ENCODE measurements at regions not wholly inside any gene's neighbourhood (a gene's known extent, or its start where the extent isn't known, plus 50 kb on each side); places are given as distances from the start of the nearest gene placed in this dataset.
"Not testable (repeated sequence)": the region's sequence is repeated elsewhere in the genome, so short reads cannot be mapped to it uniquely, and the experiment has no call there.

GRCh38 chr16:29297144-29297808 is 109.2 kb downstream of the NPIPB11 start:
- H3K9ac ChIP-seq (ENCODE audit: low read depth in 2 of 2, low read length in 2 of 2); H3K27me3 ChIP-seq; H3K27ac ChIP-seq; H3K36me3 ChIP-seq; DNase-seq; intact Hi-C loops (cut with DNase I); H3K4me1 ChIP-seq; H3K4me3 ChIP-seq; H3K9me3 ChIP-seq: not testable (repeated sequence)

GRCh38 chr16:29296176-29296575 is 110.3 kb downstream of the NPIPB11 start:
- intact Hi-C loops (cut with DNase I); H3K27ac ChIP-seq; H3K9me3 ChIP-seq; DNase-seq; H3K4me1 ChIP-seq; H3K27me3 ChIP-seq; H3K9ac ChIP-seq (ENCODE audit: low read depth in 2 of 2, low read length in 2 of 2); H3K36me3 ChIP-seq; H3K4me3 ChIP-seq: not testable (repeated sequence)

- DNase-seq, H3K27me3 ChIP-seq, H3K36me3 ChIP-seq: not testable (repeated sequence)
These were observed 111.3 kb downstream of the NPIPB11 start for GRCh38 chr16:29294951-29295795.

GRCh38 chr16:29294400-29294933 is 112.0 kb downstream of the NPIPB11 start:
- H3K36me3 ChIP-seq; DNase-seq; intact Hi-C loops (cut with DNase I); H3K4me1 ChIP-seq; H3K4me3 ChIP-seq; H3K27me3 ChIP-seq; H3K9me3 ChIP-seq; H3K27ac ChIP-seq; H3K9ac ChIP-seq (ENCODE audit: low read depth in 2 of 2, low read length in 2 of 2): not testable (repeated sequence)

More at GRCh38 chr16:29294951-29295795, 111.3 kb downstream of the NPIPB11 start:
- H3K4me3 ChIP-seq; H3K27ac ChIP-seq; H3K9ac ChIP-seq (ENCODE audit: low read depth in 2 of 2, low read length in 2 of 2); intact Hi-C loops (cut with DNase I); H3K9me3 ChIP-seq; H3K4me1 ChIP-seq: not testable (repeated sequence)

GRCh38 chr16:29293545-29293944 is 113.0 kb downstream of the NPIPB11 start:
- H3K4me3 ChIP-seq; H3K27me3 ChIP-seq; H3K36me3 ChIP-seq; H3K4me1 ChIP-seq; H3K9me3 ChIP-seq; intact Hi-C loops (cut with DNase I); DNase-seq; H3K9ac ChIP-seq (ENCODE audit: low read depth in 2 of 2, low read length in 2 of 2); H3K27ac ChIP-seq: not testable (repeated sequence)

GRCh38 chr16:29292952-29293471 is 113.5 kb downstream of the NPIPB11 start:
- DNase-seq: not testable (repeated sequence)

GRCh38 chr16:29291329-29292271 is 114.9 kb downstream of the NPIPB11 start:
- H3K27me3 ChIP-seq; H3K4me1 ChIP-seq; DNase-seq; H3K9me3 ChIP-seq; H3K4me3 ChIP-seq; H3K36me3 ChIP-seq; intact Hi-C loops (cut with DNase I); H3K27ac ChIP-seq: not testable (repeated sequence)
- H3K9ac ChIP-seq (ENCODE audit: low read depth in 2 of 2, low read length in 2 of 2): peak overlapping the region in 1 of 2 donors; percentile 12

More at GRCh38 chr16:29292952-29293471, 113.5 kb downstream of the NPIPB11 start:
- intact Hi-C loops (cut with DNase I); H3K9ac ChIP-seq (ENCODE audit: low read depth in 2 of 2, low read length in 2 of 2); H3K9me3 ChIP-seq; H3K4me3 ChIP-seq; H3K27me3 ChIP-seq; H3K27ac ChIP-seq; H3K36me3 ChIP-seq; H3K4me1 ChIP-seq: not testable (repeated sequence)

- TF ChIP-seq CTCF (IDR thresholded peaks at IDR 0.05): no peak
- peak overlapping the region; percentile 47 for H3K27ac ChIP-seq
- intact Hi-C loops (cut with DNase I): no loop called here
These were observed 115.8 kb downstream of the NPIPB11 start for GRCh38 chr16:29290631-29291247.

GRCh38 chr16:29289516-29290239 is 116.8 kb downstream of the NPIPB11 start:
- H3K9me3 ChIP-seq; H3K27me3 ChIP-seq; H3K4me3 ChIP-seq; H3K4me1 ChIP-seq; H3K36me3 ChIP-seq; DNase-seq; intact Hi-C loops (cut with DNase I); H3K9ac ChIP-seq (ENCODE audit: low read depth in 2 of 2, low read length in 2 of 2): not testable (repeated sequence)
- peak overlapping the region; percentile 44 for H3K27ac ChIP-seq

More at GRCh38 chr16:29290631-29291247, 115.8 kb downstream of the NPIPB11 start:
- Histone ChIP-seq H3K4me3 (peak overlapping the region; percentile 11), H3K9me3 (no peaks in the 10 kb centered on the region), H3K4me1 (peaks cover 6% of the 10 kb centered on the region), H3K9ac (ENCODE audit: low read depth in 2 of 2, low read length in 2 of 2) (peak overlapping the region; percentile 21 to 44), H3K36me3 (no peaks in the 10 kb centered on the region), H3K27me3 (no peaks in the 10 kb centered on the region)
- DNase-seq: peak; percentile 98

GRCh38 chr16:29288711-29289474 is 117.6 kb downstream of the NPIPB11 start:
- peak overlapping the region; percentile 15 for H3K27ac ChIP-seq
- peak; percentile 71 for DNase-seq
- H3K4me1 ChIP-seq; H3K4me3 ChIP-seq; H3K27me3 ChIP-seq; intact Hi-C loops (cut with DNase I); H3K36me3 ChIP-seq; H3K9me3 ChIP-seq: not testable (repeated sequence)
- H3K9ac ChIP-seq (ENCODE audit: low read depth in 2 of 2, low read length in 2 of 2): peak overlapping the region in 1 of 2 donors; percentile 46

Data from colonic mucosa (tissue), 4 donors.